HEK293T (cell line): ENCODE measurements at regions not wholly inside any gene's neighbourhood (a gene's known extent, or its start where the extent isn't known, plus 50 kb on each side); places are given as distances from the start of the nearest gene placed in this dataset.
"Not testable (repeated sequence)": the region's sequence is repeated elsewhere in the genome, so short reads cannot be mapped to it uniquely, and the experiment has no call there.

Source experiments
- CTCF ChIA-PET: fragments of 350-600 bp; formaldehyde crosslinking; extraction: SDS; loops from one replicate; lab custom pipeline; 2021; ENCODE audit warnings: antibody characterized with exemption, inconsistent platforms; lab: Yijun Ruan, JAX
- POLR2A ChIA-PET: fragments of 350-600 bp; formaldehyde crosslinking; extraction: SDS; loops from one replicate; lab custom pipeline; 2020; ENCODE audit warnings: antibody characterized with exemption, inconsistent platforms; lab: Yijun Ruan, JAX
- DNase-seq: peaks from one replicate; pipeline ENCODE4 v3.0.0; 2012; ENCODE audit warnings: mixed read lengths; ENCODE audit errors: extremely low spot score
- ARNT ChIP-seq: fragments of 450-650 bp; IDR thresholded peaks from 2 replicates; pipeline ENCODE4 v1.6.1; 2017; ENCODE audit warnings: mild to moderate bottlenecking
- BHLHE40 ChIP-seq: fragments of 450-650 bp; IDR thresholded peaks from 2 replicates; pipeline ENCODE4 v1.6.1; 2016; ENCODE audit warnings: mild to moderate bottlenecking, moderate library complexity, borderline replicate concordance
- CTBP1 ChIP-seq: fragments of 450-650 bp; IDR thresholded peaks from 2 replicates; pipeline ENCODE4 v1.6.1; 2016; ENCODE audit warnings: borderline replicate concordance
- ELF4 ChIP-seq: fragments of 450-650 bp; IDR thresholded peaks from 2 replicates; pipeline ENCODE4 v1.6.1; 2017; ENCODE audit warnings: antibody characterized with exemption
- FOXA1 ChIP-seq: fragments of 450-650 bp; IDR thresholded peaks from 2 replicates; pipeline ENCODE4 v1.6.1; 2016; ENCODE audit warnings: mild to moderate bottlenecking
- FOXK2 ChIP-seq: fragments of 450-650 bp; IDR thresholded peaks from 2 replicates; pipeline ENCODE4 v1.6.1; 2016; ENCODE audit warnings: mild to moderate bottlenecking
- FOXM1 ChIP-seq: fragments of 450-650 bp; IDR thresholded peaks from 2 replicates; pipeline ENCODE4 v1.6.1; 2017; ENCODE audit warnings: mild to moderate bottlenecking, borderline replicate concordance
- HDGF ChIP-seq: fragments of 450-650 bp; IDR thresholded peaks from 2 replicates; pipeline ENCODE4 v1.6.1; 2017; ENCODE audit warnings: antibody characterized with exemption, borderline replicate concordance
- L3MBTL2 ChIP-seq: fragments of 450-650 bp; conservative IDR thresholded peaks from 2 replicates; pipeline ENCODE4 v1.6.1; 2016; ENCODE audit warnings: mild to moderate bottlenecking
- LEF1 ChIP-seq: fragments of 450-650 bp; IDR thresholded peaks from 2 replicates; pipeline ENCODE4 v1.6.1; 2017; ENCODE audit warnings: mild to moderate bottlenecking, borderline replicate concordance
- NFRKB ChIP-seq: fragments of 450-650 bp; IDR thresholded peaks from 2 replicates; pipeline ENCODE4 v1.6.1; 2016; ENCODE audit warnings: mild to moderate bottlenecking, moderate library complexity
- PKNOX1 ChIP-seq: fragments of 450-650 bp; IDR thresholded peaks from 2 replicates; pipeline ENCODE4 v1.6.1; 2016
- SP1 ChIP-seq: fragments of 450-650 bp; IDR thresholded peaks from 2 replicates; pipeline ENCODE4 v1.6.1; 2017
- SUZ12 ChIP-seq: fragments of 450-650 bp; IDR thresholded peaks from 2 replicates; pipeline ENCODE4 v1.6.1; 2016; ENCODE audit warnings: mild to moderate bottlenecking
- TARDBP ChIP-seq: fragments of 450-650 bp; IDR thresholded peaks from 2 replicates; pipeline ENCODE4 v1.6.1; 2016
- ZNF384 ChIP-seq: fragments of 450-650 bp; IDR thresholded peaks from 2 replicates; pipeline ENCODE4 v1.6.1; 2016

GRCh38 chr10:61580608-61581007 lies 82.1 kb upstream of the CABCOCO1 start:
- POLR2A ChIA-PET = no interaction called here
- DNase-seq = no peak
- CTCF ChIA-PET = no interaction called here
- TF ChIP-seq FOXA1 (no peak), HDGF (no peak), TARDBP (no peak), ARNT (no peak), L3MBTL2 (no peak), FOXM1 (no peak), BHLHE40 (no peak)

- DNase-seq, CTCF ChIA-PET, POLR2A ChIA-PET: not testable (repeated sequence)
Measured at GRCh38 chr10:61570204-61570603, 92.5 kb upstream of the CABCOCO1 start.

- ChIA-PET CTCF (no interaction called here), POLR2A (no interaction called here)
- no peak for TF ChIP-seq FOXA1
- TF ChIP-seq NFRKB = no peak
- TF ChIP-seq SUZ12 = no peak
- no peak for TF ChIP-seq LEF1
- no peak for TF ChIP-seq CTBP1
- no peak for TF ChIP-seq SP1
- no peak for TF ChIP-seq HDGF
- TF ChIP-seq FOXM1 = no peak
- no peak for TF ChIP-seq L3MBTL2
- no peak for TF ChIP-seq ELF4
- no peak for TF ChIP-seq PKNOX1
- TF ChIP-seq TARDBP = no peak
- TF ChIP-seq FOXK2 = no peak
- no peak for TF ChIP-seq BHLHE40
- no peak for TF ChIP-seq ZNF384
- TF ChIP-seq ARNT = no peak
- no peak for DNase-seq
Measured at GRCh38 chr10:61567729-61568128, 95.0 kb upstream of the CABCOCO1 start.

- no peak for TF ChIP-seq PKNOX1
- no peak for TF ChIP-seq SUZ12
- no peak for TF ChIP-seq CTBP1
- TF ChIP-seq FOXK2 = no peak
- TF ChIP-seq ELF4 = no peak
- no peak for TF ChIP-seq FOXA1
- no peak for TF ChIP-seq ZNF384
- TF ChIP-seq L3MBTL2 = no peak
- TF ChIP-seq BHLHE40 = no peak
- no peak for TF ChIP-seq TARDBP
- TF ChIP-seq SP1 = no peak
- no peak for TF ChIP-seq ARNT
- no peak for TF ChIP-seq LEF1
- TF ChIP-seq FOXM1 = no peak
- ChIA-PET POLR2A (no interaction called here), CTCF (interaction anchor here (0.6 kb wide), 1 partner anchor 600 kb away, joined by 3 read pairs; no protein-coding TSS in a partner anchor)
- no peak for DNase-seq
Measured at GRCh38 chr10:61565819-61566560, 96.7 kb upstream of the CABCOCO1 start.

GRCh38 chr10:61564444-61564843 lies 98.3 kb upstream of the CABCOCO1 start:
- POLR2A ChIA-PET = no interaction called here
- TF ChIP-seq LEF1 (no peak), ELF4 (no peak), ARNT (no peak)
- CTCF ChIA-PET = no interaction called here
- no peak for DNase-seq

- CTCF ChIA-PET = no interaction called here
- POLR2A ChIA-PET = no interaction called here
- TF ChIP-seq CTBP1 = no peak
- no peak for TF ChIP-seq FOXK2
- TF ChIP-seq ARNT = no peak
- TF ChIP-seq ELF4 = no peak
- no peak for TF ChIP-seq LEF1
- no peak for TF ChIP-seq FOXM1
- TF ChIP-seq SUZ12 = no peak
- TF ChIP-seq PKNOX1 = no peak
- no peak for TF ChIP-seq HDGF
- TF ChIP-seq SP1 = no peak
- TF ChIP-seq BHLHE40 = no peak
- no peak for TF ChIP-seq L3MBTL2
- no peak for TF ChIP-seq NFRKB
- TF ChIP-seq ZNF384 = no peak
- TF ChIP-seq TARDBP = no peak
- no peak for TF ChIP-seq FOXA1
- no peak for DNase-seq
Measured at GRCh38 chr10:61559615-61560014, 103.1 kb upstream of the CABCOCO1 start.
